B cell (primary cell): ENCODE measurements at regions not wholly inside any gene's neighbourhood (a gene's known extent, or its start where the extent isn't known, plus 50 kb on each side); places are given as distances from the start of the nearest gene placed in this dataset.

Source experiments
- CTCF ChIP-seq: fragments of 200-600 bp; IDR thresholded peaks from one replicate; pipeline ENCODE4 v1.8.0; 2022; ENCODE audit warnings: antibody characterized with exemption, mild to moderate bottlenecking
- EZH2 ChIP-seq: IDR thresholded peaks from 2 replicates; pipeline ENCODE4 v1.6.1; 2012; ENCODE audit warnings: borderline replicate concordance, low read depth, mild to moderate bottlenecking, moderate library complexity, low read length; ENCODE audit not compliant: insufficient read depth, poor library complexity, severe bottlenecking

- TF ChIP-seq EZH2 (no peak), CTCF (no peak)
Observed at GRCh38 chr6:119957195-119957594, 607.6 kb upstream of the MAN1A1 start.
